Panc1 (cell line): ENCODE measurements at regions not wholly inside any gene's neighbourhood (a gene's known extent, or its start where the extent isn't known, plus 50 kb on each side); places are given as distances from the start of the nearest gene placed in this dataset.

Source experiments
- ATAC-seq: fragments of 200-7000 bp; cut with Tn5 transposase; 2 replicates; pipeline ENCODE4 v1.9.1; 2020; ENCODE audit warnings: mild to moderate bottlenecking, moderate library complexity
- BruUV-seq: library from RNA; stranded (reverse); fragments of 400-500 nt; replicated peaks from 2 replicates; lab custom pipeline; 2021; lab: Mats Ljungman, UMichigan
- CTCF ChIA-PET: fragments of 300-600 bp; sonication (Branson Sonifier 250); formaldehyde crosslinking; loops from one replicate; lab custom pipeline; 2022; ENCODE audit warnings: antibody characterized with exemption; lab: Charles Lee
- POLR2A ChIA-PET: fragments of 300-600 bp; sonication (Branson Sonifier 250); formaldehyde crosslinking; loops from one replicate; lab custom pipeline; 2022; ENCODE audit warnings: antibody characterized with exemption; lab: Charles Lee
- DNase-seq: peaks from one replicate; pipeline ENCODE4 v3.0.0-alpha.2; 2010; ENCODE audit warnings: low read depth, low spot score
- H3K27ac ChIP-seq: 2 replicates; pipeline ENCODE4 v1.5.1; 2011; ENCODE audit warnings: mild to moderate bottlenecking, low read length, inconsistent platforms
- H3K27me3 ChIP-seq: fragments of 200-500 bp; sonication (Bioruptor generic); 2 replicates; pipeline ENCODE4 v1.6.0; 2014; ENCODE audit warnings: low read length, inconsistent platforms; ENCODE audit not compliant: control insufficient read depth, insufficient read depth
- H3K36me3 ChIP-seq: fragments of 200-500 bp; sonication (Bioruptor generic); 2 replicates; pipeline ENCODE4 v1.5.1; 2014; ENCODE audit warnings: inconsistent platforms, mild to moderate bottlenecking, low read length, moderate library complexity; ENCODE audit not compliant: control insufficient read depth, insufficient read depth
- H3K4me1 ChIP-seq: 2 replicates; pipeline ENCODE4 v1.5.1; 2011; ENCODE audit warnings: inconsistent platforms, mild to moderate bottlenecking, low read length, moderate library complexity; ENCODE audit not compliant: control insufficient read depth, insufficient read depth
- H3K4me3 ChIP-seq, 2 experiments: 2 replicates each; pipeline ENCODE4 v1.5.1; 2011 to 2012; ENCODE audit warnings: low read depth in 2 of 2, low read length in 2 of 2, mild to moderate bottlenecking in 2 of 2, inconsistent platforms in 1 of 2, moderate library complexity in 1 of 2
- H3K9me3 ChIP-seq: fragments of 200-500 bp; sonication (Bioruptor generic); 2 replicates; pipeline ENCODE4 v1.5.1; 2014; ENCODE audit warnings: low read depth, mild to moderate bottlenecking, inconsistent platforms, low read length, moderate library complexity; ENCODE audit not compliant: control insufficient read depth, insufficient read depth
- CTCF ChIP-seq: fragments of 450-650 bp; IDR thresholded peaks from 2 replicates; pipeline ENCODE4 v1.5.1; 2017; ENCODE audit warnings: mild to moderate bottlenecking
- POLR2AphosphoS5 ChIP-seq: IDR thresholded peaks from 2 replicates; pipeline ENCODE4 v1.6.1; 2012; ENCODE audit warnings: mild to moderate bottlenecking, low read depth, low read length, moderate library complexity
- SIN3A ChIP-seq: IDR thresholded peaks from 2 replicates; pipeline ENCODE4 v1.6.1; 2012; ENCODE audit warnings: low read depth, mild to moderate bottlenecking, low read length, moderate library complexity, borderline replicate concordance; ENCODE audit not compliant: insufficient read depth
- TCF7L2 ChIP-seq: IDR thresholded peaks from 2 replicates; pipeline ENCODE4 v1.6.1; 2011; ENCODE audit warnings: mild to moderate bottlenecking, low read depth, low read length, inconsistent platforms
- in situ Hi-C: cut with HindIII; loops from 2 replicates; pipeline ENCODE4 v1.10.0; 2016; ENCODE audit warnings: low sequenced_read_pairs, low pct_unique_long_range_greater_than_20kb
- intact Hi-C: fragments of 100-400 bp; cut with micrococcal nuclease; formaldehyde crosslinking; loops from one replicate; pipeline ENCODE4 v1.10.0; 2022; ENCODE audit not compliant: unreplicated experiment
- TF ChIP-seq, protein P1 (sequence below), 2 experiments: IDR thresholded peaks; 2 replicates each; pipeline ENCODE4 v1.6.1; 2011 to 2012; ENCODE audit warnings: low read depth in 2 of 2, control low read depth in 1 of 2, low read length in 1 of 2, mild to moderate bottlenecking in 1 of 2, moderate library complexity in 1 of 2; ENCODE audit not compliant: insufficient read depth in 1 of 2

- Histone ChIP-seq H3K36me3 (no peaks in the 10 kb centered on the region), H3K4me3 (no peak overlapping the region), H3K27me3 (peaks cover 13% of the 10 kb centered on the region), H3K4me1 (no peaks in the 10 kb centered on the region), H3K27ac (no peak overlapping the region), H3K9me3 (no peaks in the 10 kb centered on the region)
- POLR2A ChIA-PET, result no interaction called here
- ATAC-seq, result no peak
- intact Hi-C loops, result no loop called here
- BruUV-seq, result no TSS peak
- CTCF ChIA-PET, result interaction anchor here (0.7 kb wide), 1 partner anchor 51 kb away, joined by 3 read pairs; no protein-coding TSS in a partner anchor
- in situ Hi-C loops, result no loop called here
- DNase-seq, result no peak
- no peak for TF ChIP-seq SIN3A
These were observed 300.0 kb downstream of the OMA1 start for GRCh38 chr1:58246549-58246948.

GRCh38 chr1:58244872-58245271 lies 301.7 kb downstream of the OMA1 start:
- Histone ChIP-seq H3K36me3 (no peaks in the 10 kb centered on the region), H3K4me1 (no peaks in the 10 kb centered on the region), H3K27ac (no peak overlapping the region), H3K27me3 (peaks cover 6% of the 10 kb centered on the region; the same call in 1 of the 2 replicates), H3K4me3 (no peak overlapping the region), H3K9me3 (no peaks in the 10 kb centered on the region)
- intact Hi-C loops, result no loop called here
- no TSS peak for BruUV-seq
- no peak for DNase-seq
- no peak for ATAC-seq
- CTCF ChIA-PET, result no interaction called here
- TF ChIP-seq, protein P1, sequence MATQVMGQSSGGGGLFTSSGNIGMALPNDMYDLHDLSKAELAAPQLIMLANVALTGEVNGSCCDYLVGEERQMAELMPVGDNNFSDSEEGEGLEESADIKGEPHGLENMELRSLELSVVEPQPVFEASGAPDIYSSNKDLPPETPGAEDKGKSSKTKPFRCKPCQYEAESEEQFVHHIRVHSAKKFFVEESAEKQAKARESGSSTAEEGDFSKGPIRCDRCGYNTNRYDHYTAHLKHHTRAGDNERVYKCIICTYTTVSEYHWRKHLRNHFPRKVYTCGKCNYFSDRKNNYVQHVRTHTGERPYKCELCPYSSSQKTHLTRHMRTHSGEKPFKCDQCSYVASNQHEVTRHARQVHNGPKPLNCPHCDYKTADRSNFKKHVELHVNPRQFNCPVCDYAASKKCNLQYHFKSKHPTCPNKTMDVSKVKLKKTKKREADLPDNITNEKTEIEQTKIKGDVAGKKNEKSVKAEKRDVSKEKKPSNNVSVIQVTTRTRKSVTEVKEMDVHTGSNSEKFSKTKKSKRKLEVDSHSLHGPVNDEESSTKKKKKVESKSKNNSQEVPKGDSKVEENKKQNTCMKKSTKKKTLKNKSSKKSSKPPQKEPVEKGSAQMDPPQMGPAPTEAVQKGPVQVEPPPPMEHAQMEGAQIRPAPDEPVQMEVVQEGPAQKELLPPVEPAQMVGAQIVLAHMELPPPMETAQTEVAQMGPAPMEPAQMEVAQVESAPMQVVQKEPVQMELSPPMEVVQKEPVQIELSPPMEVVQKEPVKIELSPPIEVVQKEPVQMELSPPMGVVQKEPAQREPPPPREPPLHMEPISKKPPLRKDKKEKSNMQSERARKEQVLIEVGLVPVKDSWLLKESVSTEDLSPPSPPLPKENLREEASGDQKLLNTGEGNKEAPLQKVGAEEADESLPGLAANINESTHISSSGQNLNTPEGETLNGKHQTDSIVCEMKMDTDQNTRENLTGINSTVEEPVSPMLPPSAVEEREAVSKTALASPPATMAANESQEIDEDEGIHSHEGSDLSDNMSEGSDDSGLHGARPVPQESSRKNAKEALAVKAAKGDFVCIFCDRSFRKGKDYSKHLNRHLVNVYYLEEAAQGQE (IDR thresholded peaks at IDR 0.05; ENCODE audit: insufficient read depth in 1 of 2, low read depth in 2 of 2, low read length in 1 of 2), result peak in 1 of 2 experiments; percentile 61; a peak in 2 of 4 replicates
- TF ChIP-seq POLR2AphosphoS5, result no peak
- TF ChIP-seq CTCF, result no peak
- no peak for TF ChIP-seq TCF7L2
- no peak for TF ChIP-seq SIN3A
- POLR2A ChIA-PET, result no interaction called here
- in situ Hi-C loops, result no loop called here

GRCh38 chr1:58238846-58239245 lies 307.7 kb downstream of the OMA1 start:
- Histone ChIP-seq H3K27me3 (peaks cover 2% of the 10 kb centered on the region; the same call in 1 of the 2 replicates), H3K4me3 (no peak overlapping the region)
- no peak for ATAC-seq

More at GRCh38 chr1:58238846-58239245, 307.7 kb downstream of the OMA1 start:
- no peaks in the 10 kb centered on the region for H3K4me1 ChIP-seq
- no peak overlapping the region for H3K27ac ChIP-seq
- in situ Hi-C loops (no loop called here), intact Hi-C loops (no loop called here)
- no peak for DNase-seq
- no peaks in the 10 kb centered on the region for H3K9me3 ChIP-seq
- ChIA-PET POLR2A (no interaction called here), CTCF (no interaction called here)
- H3K36me3 ChIP-seq, result no peaks in the 10 kb centered on the region
- TF ChIP-seq TCF7L2, result no peak
- no TSS peak for BruUV-seq
